Stimulated activated CD4-positive, alpha-beta T cell treated with anti-CD3 and anti-CD28 coated beads, Interleukin-4, amount 100 ng/mL, for 4 hours (primary cell): ENCODE measurements at regions not wholly inside any gene's neighbourhood (a gene's known extent, or its start where the extent isn't known, plus 50 kb on each side); places are given as distances from the start of the nearest gene placed in this dataset.

ENCODE experiments used
- DNase-seq, 2 experiments: peaks; one replicate each; pipeline ENCODE4 v3.0.0-alpha.2; 2020

GRCh38 chr18:65399091-65399490 lies 351.7 kb upstream of the CDH7 start:
- DNase-seq = no peak

- no peak for DNase-seq
These were observed 352.3 kb upstream of the CDH7 start for GRCh38 chr18:65398347-65399075.

GRCh38 chr18:65380986-65381385 lies 369.8 kb upstream of the CDH7 start:
- DNase-seq = no peak

- no peak for DNase-seq
These were observed 370.2 kb upstream of the CDH7 start for GRCh38 chr18:65380571-65380970.

- DNase-seq = no peak
These were observed 377.9 kb upstream of the CDH7 start for GRCh38 chr18:65372904-65373303.

- no peak for DNase-seq
These were observed 385.4 kb upstream of the CDH7 start for GRCh38 chr18:65365245-65365980.

GRCh38 chr18:65363911-65364632 lies 386.7 kb upstream of the CDH7 start:
- DNase-seq = no peak

- DNase-seq = no peak
These were observed 387.8 kb upstream of the CDH7 start for GRCh38 chr18:65363011-65363410.

GRCh38 chr18:65359479-65359878 lies 391.3 kb upstream of the CDH7 start:
- no peak for DNase-seq

- no peak for DNase-seq
These were observed 392.5 kb upstream of the CDH7 start for GRCh38 chr18:65358306-65358705.

- DNase-seq = no peak
These were observed 398.6 kb upstream of the CDH7 start for GRCh38 chr18:65352186-65352585.

- no peak for DNase-seq
These were observed 401.2 kb upstream of the CDH7 start for GRCh38 chr18:65349635-65350034.

GRCh38 chr18:65347446-65347845 lies 403.4 kb upstream of the CDH7 start:
- DNase-seq = no peak

- no peak for DNase-seq
These were observed 404.7 kb upstream of the CDH7 start for GRCh38 chr18:65346086-65346485.

- no peak for DNase-seq
These were observed 407.2 kb upstream of the CDH7 start for GRCh38 chr18:65343571-65343970.

- DNase-seq = no peak
These were observed 414.4 kb upstream of the CDH7 start for GRCh38 chr18:65336411-65336810.

GRCh38 chr18:65329010-65329409 lies 421.8 kb upstream of the CDH7 start:
- DNase-seq = no peak

- DNase-seq = no peak
These were observed 424.0 kb upstream of the CDH7 start for GRCh38 chr18:65326805-65327204.

- DNase-seq = no peak
These were observed 427.9 kb upstream of the CDH7 start for GRCh38 chr18:65322895-65323294.

GRCh38 chr18:65298422-65298821 lies 452.4 kb upstream of the CDH7 start:
- no peak for DNase-seq

GRCh38 chr18:65288908-65289307 lies 461.9 kb upstream of the CDH7 start:
- DNase-seq = no peak

- no peak for DNase-seq
These were observed 463.2 kb upstream of the CDH7 start for GRCh38 chr18:65287652-65288051.

GRCh38 chr18:65282096-65282495 lies 468.7 kb upstream of the CDH7 start:
- no peak for DNase-seq
